H9 (cell line): ENCODE measurements at regions not wholly inside any gene's neighbourhood (a gene's known extent, or its start where the extent isn't known, plus 50 kb on each side); places are given as distances from the start of the nearest gene placed in this dataset.
"Not testable (repeated sequence)": the region's sequence is repeated elsewhere in the genome, so short reads cannot be mapped to it uniquely, and the experiment has no call there.

Source experiments
- DNase-seq: peaks from one replicate; pipeline ENCODE4 v3.0.0-alpha.2; 2017
- H2AFZ ChIP-seq: one replicate; pipeline ENCODE4 v1.6.1; 2013; ENCODE audit warnings: mild to moderate bottlenecking, low read length, control low read depth, moderate library complexity
- H2AK5ac ChIP-seq: 2 replicates; pipeline ENCODE4 v1.6.1; 2013; ENCODE audit warnings: low read length, control low read depth, mixed read lengths; ENCODE audit not compliant: insufficient read length
- H2BK120ac ChIP-seq: one replicate; pipeline ENCODE4 v1.6.1; 2013; ENCODE audit warnings: low read depth, mild to moderate bottlenecking, low read length, control low read depth, inconsistent platforms; ENCODE audit not compliant: poor library complexity, severe bottlenecking
- H2BK12ac ChIP-seq: 2 replicates; pipeline ENCODE4 v1.6.1; 2013; ENCODE audit warnings: low read length, control low read depth, mixed read lengths, low read depth; ENCODE audit not compliant: insufficient read length
- H2BK15ac ChIP-seq: 2 replicates; pipeline ENCODE4 v1.6.1; 2013; ENCODE audit warnings: low read depth, low read length, control low read depth
- H2BK20ac ChIP-seq: one replicate; pipeline ENCODE4 v1.6.1; 2013; ENCODE audit warnings: low read depth, mild to moderate bottlenecking, low read length, control low read depth, inconsistent platforms; ENCODE audit not compliant: poor library complexity, severe bottlenecking
- H2BK5ac ChIP-seq: 2 replicates; pipeline ENCODE4 v1.6.1; 2013; ENCODE audit warnings: low read length, control low read depth, mixed read lengths; ENCODE audit not compliant: insufficient read length
- H3K14ac ChIP-seq: 2 replicates; pipeline ENCODE4 v1.6.1; 2013; ENCODE audit warnings: low read length, control low read depth; ENCODE audit not compliant: insufficient read depth
- H3K18ac ChIP-seq: 2 replicates; pipeline ENCODE4 v1.6.1; 2013; ENCODE audit warnings: low read depth, mild to moderate bottlenecking, mixed read lengths, low read length, control low read depth; ENCODE audit not compliant: insufficient read length
- H3K23ac ChIP-seq: 2 replicates; pipeline ENCODE4 v1.6.1; 2013; ENCODE audit warnings: low read length, control low read depth, mixed read lengths, low read depth; ENCODE audit not compliant: insufficient read length
- H3K23me2 ChIP-seq: 2 replicates; pipeline ENCODE4 v1.6.1; 2013; ENCODE audit warnings: low read depth, mild to moderate bottlenecking, mixed read lengths, low read length, control low read depth; ENCODE audit not compliant: insufficient read length, poor library complexity, severe bottlenecking
- H3K27ac ChIP-seq: 2 replicates; pipeline ENCODE4 v1.5.1; 2013; ENCODE audit warnings: low read length, control low read depth, mixed read lengths, low read depth; ENCODE audit not compliant: insufficient read length
- H3K27me3 ChIP-seq: 2 replicates; pipeline ENCODE4 v1.6.1; 2013; ENCODE audit warnings: low read length, control low read depth, inconsistent platforms; ENCODE audit not compliant: insufficient read depth
- H3K4ac ChIP-seq: 2 replicates; pipeline ENCODE4 v1.6.1; 2013; ENCODE audit warnings: low read depth, mild to moderate bottlenecking, control low read depth, inconsistent platforms, low read length, moderate library complexity
- H3K4me1 ChIP-seq: 2 replicates; pipeline ENCODE4 v1.6.1; 2013; ENCODE audit warnings: low read length, control low read depth, inconsistent platforms; ENCODE audit not compliant: insufficient read depth
- H3K4me2 ChIP-seq: 2 replicates; pipeline ENCODE4 v1.6.1; 2013; ENCODE audit warnings: low read length, control low read depth, mixed read lengths; ENCODE audit not compliant: insufficient read length, insufficient read depth
- H3K56ac ChIP-seq: 2 replicates; pipeline ENCODE4 v1.6.1; 2013; ENCODE audit warnings: low read depth, mild to moderate bottlenecking, mixed read lengths, low read length, control low read depth; ENCODE audit not compliant: insufficient read length
- H3K79me1 ChIP-seq: 2 replicates; pipeline ENCODE4 v1.6.1; 2013; ENCODE audit warnings: low read depth, mild to moderate bottlenecking, moderate library complexity, low read length, control low read depth, inconsistent platforms; ENCODE audit not compliant: insufficient read depth, poor library complexity, severe bottlenecking
- H3K79me2 ChIP-seq: 2 replicates; pipeline ENCODE4 v1.6.1; 2013; ENCODE audit warnings: low read length, control low read depth, inconsistent platforms; ENCODE audit not compliant: insufficient read depth
- H3K9ac ChIP-seq: 2 replicates; pipeline ENCODE4 v1.6.1; 2013; ENCODE audit warnings: low read length, control low read depth, mixed read lengths; ENCODE audit not compliant: insufficient read length; ENCODE audit errors: extremely low read depth
- H3K9me3 ChIP-seq: one replicate; pipeline ENCODE4 v1.6.1; 2013; ENCODE audit warnings: low read depth, low read length, inconsistent platforms; ENCODE audit not compliant: control insufficient read depth
- H3T11ph ChIP-seq: one replicate; pipeline ENCODE4 v1.6.1; 2013; ENCODE audit warnings: mild to moderate bottlenecking, low read length, control low read depth, inconsistent platforms
- H4K20me1 ChIP-seq: one replicate; pipeline ENCODE4 v1.6.1; 2013; ENCODE audit not compliant: control insufficient read depth, insufficient read length, insufficient read depth
- H4K5ac ChIP-seq: 2 replicates; pipeline ENCODE4 v1.6.1; 2013; ENCODE audit warnings: low read depth, mild to moderate bottlenecking, mixed read lengths, low read length, control low read depth; ENCODE audit not compliant: insufficient read length
- H4K8ac ChIP-seq: replicated peaks from 2 replicates; pipeline ENCODE4 v1.6.1; 2013; ENCODE audit warnings: low read length, control low read depth, mixed read lengths, low read depth; ENCODE audit not compliant: insufficient read length
- H4K91ac ChIP-seq: 2 replicates; pipeline ENCODE4 v1.6.1; 2013; ENCODE audit warnings: low read depth, mild to moderate bottlenecking, moderate library complexity, mixed read lengths, low read length, control low read depth; ENCODE audit not compliant: insufficient read length
- H3K27ac Mint-ChIP-seq, 3 experiments: 2 replicates in 2 of 3; 3 replicates in 1 of 3; pipeline ENCODE4 v1.8.0; 2020 to 2021; ENCODE audit warnings: mixed read lengths in 3 of 3, mild to moderate bottlenecking in 1 of 3, moderate library complexity in 1 of 3
- H3K27me3 Mint-ChIP-seq: 2 replicates; pipeline ENCODE4 v1.8.0; 2021; ENCODE audit warnings: low read depth, mild to moderate bottlenecking, moderate library complexity, mixed read lengths
- H3K36me3 Mint-ChIP-seq, 3 experiments: 2 replicates in 2 of 3; 3 replicates in 1 of 3; pipeline ENCODE4 v1.8.0; 2020 to 2021; ENCODE audit warnings: low read depth in 3 of 3, mixed read lengths in 3 of 3; ENCODE audit not compliant: insufficient read depth in 1 of 3
- H3K4me1 Mint-ChIP-seq, 2 experiments: 2 replicates each; pipeline ENCODE4 v1.8.0; 2020; ENCODE audit warnings: mixed read lengths in 2 of 2
- H3K4me3 Mint-ChIP-seq, 2 experiments: 2 replicates in 1 of 2; 3 replicates in 1 of 2; pipeline ENCODE4 v1.8.0; 2020 to 2021; ENCODE audit warnings: mild to moderate bottlenecking in 2 of 2, mixed read lengths in 2 of 2, moderate library complexity in 1 of 2
- H3K9me3 Mint-ChIP-seq, 2 experiments: 2 replicates in 1 of 2; 3 replicates in 1 of 2; pipeline ENCODE4 v1.8.0; 2020; ENCODE audit warnings: mild to moderate bottlenecking in 2 of 2, mixed read lengths in 2 of 2, moderate library complexity in 1 of 2
- WGBS: extraction: QIAGEN DNeasy Blood & Tissue Kit; methylation state at CpG from one replicate; pipeline ENCODE4 v1.1.7; 2013; ENCODE audit warnings: missing lambda C conversion rate, low lambda C conversion rate, mixed read lengths; ENCODE audit not compliant: insufficient read length; ENCODE audit errors: extremely low coverage; 5-methylcytosine and 5-hydroxymethylcytosine counted together

- not testable (repeated sequence) for H3K4me1 Mint-ChIP-seq
- H3K9me3 Mint-ChIP-seq = peaks cover 72 to 82% of the 10 kb centered on the region in 2 experiments
Observed at GRCh38 chr22:16680209-16680899, 87.7 kb upstream of the CCT8L2 start.

GRCh38 chr22:16679191-16679834 lies 86.7 kb upstream of the CCT8L2 start:
- H3K9me3 Mint-ChIP-seq = peaks cover 72 to 79% of the 10 kb centered on the region in 2 experiments
- H3K4me3 Mint-ChIP-seq, H3K79me2 ChIP-seq, H2BK12ac ChIP-seq, H3K27me3 ChIP-seq, H3K56ac ChIP-seq, H3K36me3 Mint-ChIP-seq, H2BK120ac ChIP-seq, H4K20me1 ChIP-seq, H3K23ac ChIP-seq, H4K8ac ChIP-seq, H2AFZ ChIP-seq, H3K9ac ChIP-seq, H4K5ac ChIP-seq, H2BK5ac ChIP-seq, H3T11ph ChIP-seq, H3K14ac ChIP-seq, H3K23me2 ChIP-seq, H2BK20ac ChIP-seq, H3K4ac ChIP-seq, H2AK5ac ChIP-seq, H3K27me3 Mint-ChIP-seq, H2BK15ac ChIP-seq, H3K18ac ChIP-seq, H3K9me3 ChIP-seq, DNase-seq, H4K91ac ChIP-seq, H3K4me2 ChIP-seq, H3K4me1 ChIP-seq, H3K4me1 Mint-ChIP-seq, H3K27ac Mint-ChIP-seq, H3K27ac ChIP-seq, H3K79me1 ChIP-seq: not testable (repeated sequence)
- no CpG with 5 or more reads among the region's 5 CpGs for WGBS

More at GRCh38 chr22:16680209-16680899, 87.7 kb upstream of the CCT8L2 start:
- not testable (repeated sequence) for H3K23me2 ChIP-seq, DNase-seq, H4K91ac ChIP-seq, H3K27ac Mint-ChIP-seq, H4K20me1 ChIP-seq, H3K27me3 Mint-ChIP-seq, H2BK5ac ChIP-seq, H2BK15ac ChIP-seq, H3K4me3 Mint-ChIP-seq, H3K36me3 Mint-ChIP-seq, H3K18ac ChIP-seq, H3T11ph ChIP-seq, H3K9ac ChIP-seq, H4K8ac ChIP-seq, H3K14ac ChIP-seq, H3K23ac ChIP-seq, H2AK5ac ChIP-seq, H3K79me1 ChIP-seq, H3K4me2 ChIP-seq, H2BK20ac ChIP-seq, H3K27me3 ChIP-seq, H2BK12ac ChIP-seq, H3K56ac ChIP-seq, H3K4ac ChIP-seq, H3K9me3 ChIP-seq, H2AFZ ChIP-seq, H4K5ac ChIP-seq, H3K79me2 ChIP-seq, H3K27ac ChIP-seq, H2BK120ac ChIP-seq, H3K4me1 ChIP-seq
- WGBS = no CpG with 5 or more reads among the region's 4 CpGs
